Endothelial cell of umbilical vein (primary cell): ENCODE measurements at regions not wholly inside any gene's neighbourhood (a gene's known extent, or its start where the extent isn't known, plus 50 kb on each side); places are given as distances from the start of the nearest gene placed in this dataset.

Source experiments
- BruUV-seq: library from RNA; stranded (reverse); fragments of 400-500 nt; replicated peaks from 2 replicates; lab custom pipeline; 2021; lab: Mats Ljungman, UMichigan
- CTCF ChIA-PET: fragments of 300-600, 350-600 bp; sonication (Branson Sonifier 250); formaldehyde crosslinking; loops from one replicate; lab custom pipeline; 2021; ENCODE audit warnings: antibody characterized with exemption, inconsistent platforms; lab: Charles Lee
- POLR2A ChIA-PET: fragments of 300-600, 350-600 bp; sonication (Branson Sonifier 250); formaldehyde crosslinking; loops from one replicate; lab custom pipeline; 2021; ENCODE audit warnings: antibody characterized with exemption, inconsistent platforms; lab: Charles Lee
- DNase-seq: peaks from one replicate; pipeline ENCODE4 v3.0.0-alpha.2; 2011; ENCODE audit warnings: low read depth, low spot score
- FAIRE-seq: peaks from 2 replicates; lab custom pipeline; 2011; peaks lifted over from hg19 to GRCh38; lab: Jason Lieb, UNC
- H2AFZ ChIP-seq: 2 replicates; pipeline ENCODE4 v1.6.0; 2012; ENCODE audit warnings: low read depth, low read length, control low read depth, inconsistent platforms
- H3K27ac ChIP-seq: 2 replicates; pipeline ENCODE4 v1.5.1; 2011; ENCODE audit warnings: low read depth, mild to moderate bottlenecking, control low read depth, low read length, moderate library complexity; ENCODE audit not compliant: insufficient read depth
- H3K27me3 ChIP-seq, 2 experiments: 2 replicates each; pipeline versions ENCODE4 v1.6.0 to v1.6.1; 2011; ENCODE audit warnings: low read length in 2 of 2, mixed read lengths in 1 of 2; ENCODE audit not compliant: control insufficient read depth in 2 of 2, insufficient read depth in 2 of 2
- H3K36me3 ChIP-seq, 2 experiments: 2 replicates in 1 of 2; 3 replicates in 1 of 2; pipeline ENCODE4 v1.5.1; 2011; ENCODE audit warnings: low read length in 2 of 2, mild to moderate bottlenecking in 1 of 2, moderate library complexity in 1 of 2; ENCODE audit not compliant: control insufficient read depth in 2 of 2, insufficient read depth in 2 of 2; ENCODE audit errors: extremely low read depth in 1 of 2
- H3K4me1 ChIP-seq: 3 replicates; pipeline ENCODE4 v1.5.1; 2011; ENCODE audit warnings: mild to moderate bottlenecking, low read length; ENCODE audit not compliant: control insufficient read depth, insufficient read depth; ENCODE audit errors: extremely low read depth
- H3K4me2 ChIP-seq: 2 replicates; pipeline ENCODE4 v1.6.1; 2011; ENCODE audit warnings: low read length, control low read depth, mixed read lengths; ENCODE audit not compliant: insufficient read depth
- H3K4me3 ChIP-seq, 3 experiments: fragments of 200-600 bp in 1 of 3; sonication (generic), shearing (Covaris generic) in 1 of 3; replicated peaks in 1 of 3; 2 replicates each; pipeline ENCODE4 v1.5.1; 2011 to 2016; ENCODE audit warnings: control low read depth in 3 of 3, low read length in 3 of 3, mild to moderate bottlenecking in 2 of 3, inconsistent platforms in 1 of 3, low read depth in 1 of 3, moderate library complexity in 1 of 3; ENCODE audit not compliant: insufficient read depth in 1 of 3
- H3K79me2 ChIP-seq: 2 replicates; pipeline ENCODE4 v1.6.0; 2012; ENCODE audit warnings: low read length, inconsistent platforms; ENCODE audit not compliant: control insufficient read depth, insufficient read depth
- H3K9ac ChIP-seq: replicated peaks from 2 replicates; pipeline ENCODE3; 2011; ENCODE audit warnings: low read length, control low read depth; ENCODE audit not compliant: insufficient read depth; ENCODE audit errors: extremely low read depth
- H3K9me1 ChIP-seq: replicated peaks from 3 replicates; pipeline ENCODE4 v1.6.0; 2011; ENCODE audit warnings: mild to moderate bottlenecking, low read length; ENCODE audit not compliant: control insufficient read depth, insufficient read depth; ENCODE audit errors: extremely low read depth
- H3K9me3 ChIP-seq: replicated peaks from 2 replicates; pipeline ENCODE4 v1.5.1; 2012; ENCODE audit warnings: low read length, inconsistent platforms; ENCODE audit not compliant: control insufficient read depth, insufficient read depth
- H4K20me1 ChIP-seq: replicated peaks from 2 replicates; pipeline ENCODE3; 2011; ENCODE audit warnings: mild to moderate bottlenecking, low read length; ENCODE audit not compliant: control insufficient read depth, insufficient read depth; ENCODE audit errors: extremely low read depth
- EZH2 ChIP-seq: IDR thresholded peaks from 2 replicates; pipeline ENCODE4 v1.6.1; 2012; ENCODE audit warnings: borderline replicate concordance, low read depth, mild to moderate bottlenecking, moderate library complexity, low read length, inconsistent platforms; ENCODE audit not compliant: severe bottlenecking
- FOS ChIP-seq: IDR thresholded peaks from 2 replicates; pipeline ENCODE4 v1.6.1; 2011; ENCODE audit warnings: mild to moderate bottlenecking, low read length, moderate library complexity, borderline replicate concordance; ENCODE audit not compliant: insufficient read depth
- GATA2 ChIP-seq: IDR thresholded peaks from 2 replicates; pipeline ENCODE4 v1.7.0; 2011; ENCODE audit warnings: low read depth, mild to moderate bottlenecking, moderate library complexity, mixed read lengths, low read length; ENCODE audit not compliant: insufficient read length, insufficient read depth
- JUN ChIP-seq: IDR thresholded peaks from 2 replicates; pipeline ENCODE4 v1.6.1; 2011; ENCODE audit warnings: borderline replicate concordance, low read depth; ENCODE audit not compliant: insufficient read length, insufficient read depth
- MAX ChIP-seq: IDR thresholded peaks from 2 replicates; pipeline ENCODE4 v1.6.1; 2011; ENCODE audit not compliant: insufficient read depth, insufficient read length
- MYC ChIP-seq: IDR thresholded peaks from one replicate; pipeline ENCODE4 v1.6.1; 2011; ENCODE audit warnings: mild to moderate bottlenecking, low read depth, low read length
- POLR2A ChIP-seq: IDR thresholded peaks from 2 replicates; pipeline ENCODE4 v1.6.1; 2012; ENCODE audit warnings: low read depth, mild to moderate bottlenecking, control low read depth, low read length
- POLR2AphosphoS5 ChIP-seq: IDR thresholded peaks from 2 replicates; pipeline ENCODE4 v1.6.1; 2012; ENCODE audit warnings: low read depth, mild to moderate bottlenecking, control low read depth, low read length, moderate library complexity; ENCODE audit not compliant: insufficient read depth
- dilution Hi-C: fragments of 300-500 bp; cut with MboI; formaldehyde crosslinking; loops from one replicate; pipeline ENCODE4 v1.15.0; 2019; ENCODE audit warnings: low sequenced_read_pairs; ENCODE audit not compliant: extremely low pct_ligation_motif_present
- intact Hi-C: fragments of 100-400 bp; cut with micrococcal nuclease; formaldehyde crosslinking; loops from one replicate; pipeline ENCODE4 v1.10.0; 2022
- TF ChIP-seq, protein P1 (sequence below), 2 donors: IDR thresholded peaks; 1 replicate in 1 of 2; 2 replicates in 1 of 2; pipeline ENCODE4 v1.5.1; 2011; ENCODE audit warnings: low read length in 2 of 2, mild to moderate bottlenecking in 2 of 2, moderate library complexity in 2 of 2, control low read depth in 1 of 2, inconsistent platforms in 1 of 2, low read depth in 1 of 2; ENCODE audit not compliant: insufficient read depth in 1 of 2; ENCODE audit errors: extremely low read depth in 1 of 2

DNA sequence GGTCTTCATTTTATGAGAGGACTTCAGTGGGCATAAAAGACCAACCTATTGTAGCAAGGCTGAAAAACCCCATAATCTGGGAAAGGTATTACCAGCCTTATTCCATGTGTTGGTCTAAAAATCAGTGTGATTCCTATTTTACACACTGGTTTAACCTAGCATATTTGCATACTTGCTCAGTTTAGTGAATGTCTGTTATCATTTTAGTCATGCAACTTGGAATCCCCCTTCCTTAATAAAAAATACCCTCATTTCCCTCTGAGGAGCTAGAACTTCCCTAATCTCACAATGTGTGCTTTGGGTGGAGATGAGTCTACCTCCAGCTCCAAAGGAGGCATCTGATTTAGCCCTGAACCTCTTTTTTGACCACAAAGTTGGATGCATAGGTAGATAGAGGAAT is 312.8 kb upstream of the SORCS1 start:
- no peak overlapping the region for H2AFZ ChIP-seq
- no peak overlapping the region for H3K4me2 ChIP-seq
- dilution Hi-C loops (no loop called here), intact Hi-C loops (no loop called here)
- H3K27me3 ChIP-seq = no peaks in the 10 kb centered on the region
- no peaks in the 10 kb centered on the region for H4K20me1 ChIP-seq
- H3K79me2 ChIP-seq = no peaks in the 10 kb centered on the region
- no peak overlapping the region for H3K4me3 ChIP-seq
- H3K36me3 ChIP-seq = no peaks in the 10 kb centered on the region
- H3K27ac ChIP-seq = no peak overlapping the region
- no peaks in the 10 kb centered on the region for H3K4me1 ChIP-seq
- H3K9me3 ChIP-seq = peaks cover 4% of the 10 kb centered on the region
- no TSS peak for BruUV-seq
- CTCF ChIA-PET = no interaction called here
- no peak for DNase-seq
- POLR2A ChIA-PET = no interaction called here
- TF ChIP-seq EZH2 = no peak
- no peak for TF ChIP-seq MYC
- no peak for TF ChIP-seq MAX
- TF ChIP-seq, protein P1, sequence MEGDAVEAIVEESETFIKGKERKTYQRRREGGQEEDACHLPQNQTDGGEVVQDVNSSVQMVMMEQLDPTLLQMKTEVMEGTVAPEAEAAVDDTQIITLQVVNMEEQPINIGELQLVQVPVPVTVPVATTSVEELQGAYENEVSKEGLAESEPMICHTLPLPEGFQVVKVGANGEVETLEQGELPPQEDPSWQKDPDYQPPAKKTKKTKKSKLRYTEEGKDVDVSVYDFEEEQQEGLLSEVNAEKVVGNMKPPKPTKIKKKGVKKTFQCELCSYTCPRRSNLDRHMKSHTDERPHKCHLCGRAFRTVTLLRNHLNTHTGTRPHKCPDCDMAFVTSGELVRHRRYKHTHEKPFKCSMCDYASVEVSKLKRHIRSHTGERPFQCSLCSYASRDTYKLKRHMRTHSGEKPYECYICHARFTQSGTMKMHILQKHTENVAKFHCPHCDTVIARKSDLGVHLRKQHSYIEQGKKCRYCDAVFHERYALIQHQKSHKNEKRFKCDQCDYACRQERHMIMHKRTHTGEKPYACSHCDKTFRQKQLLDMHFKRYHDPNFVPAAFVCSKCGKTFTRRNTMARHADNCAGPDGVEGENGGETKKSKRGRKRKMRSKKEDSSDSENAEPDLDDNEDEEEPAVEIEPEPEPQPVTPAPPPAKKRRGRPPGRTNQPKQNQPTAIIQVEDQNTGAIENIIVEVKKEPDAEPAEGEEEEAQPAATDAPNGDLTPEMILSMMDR (IDR thresholded peaks at IDR 0.05; ENCODE audit: extremely low read depth in 1 of 2, insufficient read depth in 1 of 2, low read depth in 1 of 2, low read length in 2 of 2) = no peak
- TF ChIP-seq POLR2A = no peak
- no peak for TF ChIP-seq GATA2
- no peak for TF ChIP-seq JUN
- no peak for TF ChIP-seq POLR2AphosphoS5
- no peak for TF ChIP-seq FOS
- no peak for FAIRE-seq
- no peak overlapping the region for H3K9ac ChIP-seq
- H3K9me1 ChIP-seq = no peaks in the 10 kb centered on the region
